HG03196 (cell line): ENCODE measurements at regions not wholly inside any gene's neighbourhood (a gene's known extent, or its start where the extent isn't known, plus 50 kb on each side); places are given as distances from the start of the nearest gene placed in this dataset.

ENCODE experiments used
- ATAC-seq: cut with Tn5 transposase; IDR thresholded peaks from one replicate; pipeline ENCODE4 v1.9.1; 2021; ENCODE audit not compliant: unreplicated experiment

DNA sequence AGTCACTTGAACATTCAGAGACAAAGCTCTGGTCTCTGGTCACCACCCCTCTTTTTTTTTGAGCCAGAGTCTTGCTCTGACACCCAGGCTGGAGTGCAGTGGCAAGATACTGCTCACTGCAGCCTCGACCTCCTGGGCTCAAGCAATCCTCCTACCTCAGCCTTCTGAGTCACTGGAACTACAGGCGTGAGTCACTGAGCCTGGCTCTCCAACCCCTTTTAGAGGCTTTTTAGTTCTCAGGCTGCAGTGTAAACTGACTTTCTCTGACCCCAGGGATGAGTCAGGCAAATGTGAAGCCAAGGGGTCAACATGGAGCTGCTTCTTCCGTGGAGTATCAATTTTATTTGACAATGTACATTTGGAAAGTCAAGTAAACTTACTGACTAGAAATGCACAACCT lies 229.2 kb downstream of the PTTG2 start:
- ATAC-seq: no peak

GRCh38 chr4:38190717-38191178 lies 230.6 kb downstream of the PTTG2 start:
- no peak for ATAC-seq

DNA sequence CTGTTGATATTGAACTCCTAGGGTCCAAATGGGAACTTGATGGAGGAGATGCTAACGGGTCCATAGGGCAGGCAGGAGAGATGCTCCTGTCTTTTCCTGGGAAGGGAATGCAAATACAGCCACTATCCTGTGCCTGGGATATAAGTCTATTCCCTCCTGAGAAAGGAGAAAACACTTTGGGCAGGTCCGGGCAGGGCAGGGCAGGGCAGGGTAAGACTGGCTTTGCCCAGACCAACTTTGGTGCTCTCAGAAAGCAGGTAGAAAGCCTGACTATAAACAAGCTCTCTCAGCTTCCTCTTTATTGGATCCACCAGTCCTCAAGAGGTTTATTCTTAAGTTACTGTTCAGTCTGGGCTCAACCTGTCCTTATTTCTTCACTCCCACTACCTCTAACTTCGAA lies 232.3 kb downstream of the PTTG2 start:
- ATAC-seq: no peak

DNA sequence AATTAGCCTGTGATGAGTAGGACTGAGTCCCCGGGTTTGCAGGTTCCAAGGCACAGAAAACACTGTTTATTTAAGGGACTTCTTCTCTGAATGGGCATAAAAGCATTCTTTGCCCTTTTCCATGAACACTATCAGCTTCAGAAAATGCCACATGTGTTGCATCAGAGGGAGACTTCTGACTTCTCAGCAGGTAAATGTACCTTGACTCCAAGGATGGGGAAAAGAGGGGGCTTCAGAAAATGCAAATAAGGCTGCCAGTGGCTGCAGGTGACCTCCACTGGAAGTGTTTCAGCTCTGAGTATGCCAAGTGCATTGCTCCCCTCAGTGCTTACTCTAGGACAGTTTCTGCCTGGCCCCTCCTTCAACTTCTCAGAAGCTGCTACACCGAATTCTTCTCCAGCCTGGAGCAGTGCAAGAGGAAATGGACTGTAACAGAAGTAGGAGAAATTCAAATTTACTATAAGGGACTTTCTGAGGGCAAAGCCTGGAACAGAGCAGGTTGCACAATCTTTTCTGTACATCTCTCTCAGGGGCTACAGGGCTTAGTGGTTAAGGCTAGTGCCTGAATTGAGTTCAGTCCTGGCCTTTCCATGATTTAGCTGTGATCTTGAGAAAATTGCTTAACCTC lies 233.2 kb downstream of the PTTG2 start:
- no peak for ATAC-seq

DNA sequence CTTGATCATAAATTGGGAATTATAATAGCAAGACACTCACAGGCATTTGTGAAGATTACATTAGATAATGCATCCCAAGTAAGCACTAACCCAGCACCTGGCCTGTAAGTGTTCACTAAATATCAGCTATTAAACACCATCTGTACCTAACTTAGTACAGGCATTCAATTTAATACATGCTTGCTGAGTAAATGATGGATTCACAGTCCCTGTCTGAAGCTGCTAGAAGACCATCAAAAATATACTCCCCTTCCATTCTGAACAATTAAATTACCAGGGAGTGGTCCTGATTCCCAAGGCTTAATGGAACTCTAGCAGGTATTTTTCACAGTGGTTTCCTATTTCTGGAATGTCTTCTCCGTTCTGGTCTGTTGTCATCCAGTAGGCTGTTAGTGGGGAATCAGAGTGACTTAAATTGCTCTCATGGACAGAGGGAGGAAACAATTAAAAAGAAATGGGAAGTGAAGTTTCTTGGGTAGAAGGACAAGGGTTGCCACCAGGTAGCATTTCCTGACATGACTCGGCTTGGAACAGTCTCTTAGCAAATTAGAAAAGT lies 233.9 kb downstream of the PTTG2 start:
- no peak for ATAC-seq

GRCh38 chr4:38195486-38195885 lies 235.3 kb downstream of the PTTG2 start:
- no peak for ATAC-seq

DNA sequence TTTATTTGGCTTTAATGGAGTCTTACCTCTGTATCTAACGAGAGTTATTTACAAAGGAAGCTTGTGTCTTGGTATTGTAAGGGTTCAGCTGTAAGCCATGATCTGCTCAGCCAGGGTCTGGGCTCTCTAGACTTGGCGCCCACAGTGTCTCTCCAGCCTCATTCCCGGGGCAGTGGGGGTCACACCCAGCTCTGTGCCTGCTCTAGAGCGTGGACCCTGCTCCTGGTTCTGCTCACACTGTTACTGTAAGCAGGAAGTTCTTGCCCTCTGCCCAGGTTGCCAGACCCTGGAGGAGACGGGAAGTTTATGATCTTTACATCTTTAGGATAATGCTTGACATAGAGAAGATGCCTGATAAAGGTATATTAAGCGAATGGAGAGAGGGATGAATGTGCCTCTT lies 235.7 kb downstream of the PTTG2 start:
- ATAC-seq: no peak

DNA sequence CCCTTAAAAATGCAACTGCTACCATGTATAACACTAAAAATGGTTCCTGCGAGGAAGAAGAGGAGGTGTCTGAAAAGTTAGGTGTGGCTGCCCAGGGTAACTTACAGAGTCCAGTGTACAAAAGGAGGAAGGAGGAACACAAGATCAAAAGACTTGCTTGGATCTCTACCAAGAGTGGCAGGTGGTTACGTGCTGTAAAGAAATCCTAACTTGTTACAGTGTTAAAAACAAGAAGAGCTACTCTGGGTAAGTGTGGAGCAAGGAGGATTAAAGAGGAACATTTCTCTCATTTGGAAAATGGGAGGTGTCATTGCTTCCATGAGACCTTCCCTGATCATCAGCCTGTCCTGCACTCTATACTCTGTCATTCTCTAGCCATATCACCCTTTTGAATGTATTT lies 242.0 kb downstream of the PTTG2 start:
- ATAC-seq: no peak

- no peak for ATAC-seq
Observed at GRCh38 chr4:38203609-38204008, 243.4 kb downstream of the PTTG2 start.

DNA sequence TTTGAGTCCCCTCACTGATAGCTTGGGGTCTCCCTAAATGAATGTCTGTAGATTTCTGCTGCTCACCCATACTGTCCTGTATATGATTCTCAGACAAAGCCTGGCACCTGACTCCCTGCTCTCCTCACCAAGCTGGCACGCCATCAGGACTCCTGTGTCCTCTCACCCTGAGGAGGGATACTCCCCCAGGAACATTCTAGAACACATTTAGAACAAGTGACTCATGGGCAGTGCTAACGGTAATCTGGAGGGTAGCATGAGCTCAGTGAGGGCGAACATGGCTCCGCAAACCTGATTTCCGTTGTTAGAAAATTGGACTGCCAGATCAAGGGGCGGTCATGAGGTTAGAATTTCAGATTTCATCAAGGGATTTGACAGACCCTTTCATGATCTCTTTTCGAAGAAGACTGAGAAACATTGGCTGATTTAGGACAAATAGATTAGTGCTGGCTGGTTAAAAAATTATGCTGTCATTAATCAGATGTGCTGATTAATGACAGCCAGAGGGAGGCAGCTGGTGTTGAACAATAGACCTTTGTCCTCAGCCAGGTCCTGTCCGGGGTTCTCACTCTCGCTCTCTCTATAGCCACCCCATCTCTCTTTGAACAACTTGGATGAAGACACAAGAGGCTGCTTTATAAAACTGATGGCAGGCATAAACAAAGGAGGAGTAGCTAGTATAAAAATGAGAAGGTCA lies 244.3 kb downstream of the PTTG2 start:
- ATAC-seq: no peak

DNA sequence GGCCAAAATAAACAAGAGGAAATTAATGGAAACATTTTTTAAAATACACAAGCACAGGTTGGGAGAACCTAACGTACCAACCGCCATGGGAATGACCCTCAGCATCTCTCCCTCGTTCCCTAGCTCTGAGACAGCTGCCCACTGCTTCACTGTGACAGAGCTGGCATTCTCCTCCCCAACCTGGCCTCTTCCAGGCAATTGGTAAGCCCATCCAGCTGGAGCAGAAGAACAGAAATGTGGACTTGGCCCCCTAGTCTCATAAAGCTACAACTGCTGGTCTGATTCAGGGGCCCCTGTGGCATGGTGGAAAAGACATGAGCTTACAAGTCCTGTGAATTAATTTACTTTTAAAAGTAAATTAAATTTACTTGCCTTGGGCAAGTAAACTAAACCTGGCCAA lies 245.1 kb downstream of the PTTG2 start:
- ATAC-seq: no peak

DNA sequence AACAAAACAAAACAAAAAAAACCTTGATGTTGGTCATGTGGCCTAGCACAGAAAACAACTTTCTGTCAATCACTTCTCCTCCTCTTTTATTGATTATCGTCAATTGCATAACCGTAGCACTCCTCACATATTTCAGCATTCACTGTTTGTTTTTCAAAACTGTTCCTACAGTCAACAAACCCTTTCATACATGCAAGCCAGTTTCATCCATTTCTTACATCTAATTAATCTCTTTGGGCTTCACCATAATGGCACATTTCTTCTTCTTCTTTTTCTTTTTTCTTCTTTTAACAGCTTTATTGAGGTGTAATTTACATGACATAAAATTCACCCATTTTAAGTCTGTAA lies 246.9 kb downstream of the PTTG2 start:
- no peak for ATAC-seq

DNA sequence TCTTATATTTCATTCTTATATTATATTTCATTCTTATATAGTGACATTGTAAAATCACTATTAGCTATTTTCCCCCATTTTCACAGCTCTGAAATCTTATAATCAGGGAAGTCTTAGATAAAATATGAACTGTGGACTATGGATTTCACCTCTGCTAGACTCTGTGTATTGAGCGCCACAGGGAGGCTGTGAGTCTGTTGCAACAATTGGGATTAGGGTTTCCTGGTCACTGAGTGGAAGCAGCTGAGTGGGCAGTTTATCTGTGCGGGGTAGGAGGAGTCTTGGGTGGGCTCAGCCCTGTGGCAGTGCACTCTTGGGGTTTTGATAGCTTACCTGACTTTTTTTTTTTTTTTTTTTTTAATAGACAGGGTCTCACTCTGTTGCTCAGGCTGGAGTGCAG lies 249.5 kb downstream of the PTTG2 start:
- ATAC-seq: no peak

- ATAC-seq: no peak
Observed at GRCh38 chr4:38210396-38211114, 250.4 kb downstream of the PTTG2 start.

GRCh38 chr4:38211885-38212284 lies 251.7 kb downstream of the PTTG2 start:
- no peak for ATAC-seq

DNA sequence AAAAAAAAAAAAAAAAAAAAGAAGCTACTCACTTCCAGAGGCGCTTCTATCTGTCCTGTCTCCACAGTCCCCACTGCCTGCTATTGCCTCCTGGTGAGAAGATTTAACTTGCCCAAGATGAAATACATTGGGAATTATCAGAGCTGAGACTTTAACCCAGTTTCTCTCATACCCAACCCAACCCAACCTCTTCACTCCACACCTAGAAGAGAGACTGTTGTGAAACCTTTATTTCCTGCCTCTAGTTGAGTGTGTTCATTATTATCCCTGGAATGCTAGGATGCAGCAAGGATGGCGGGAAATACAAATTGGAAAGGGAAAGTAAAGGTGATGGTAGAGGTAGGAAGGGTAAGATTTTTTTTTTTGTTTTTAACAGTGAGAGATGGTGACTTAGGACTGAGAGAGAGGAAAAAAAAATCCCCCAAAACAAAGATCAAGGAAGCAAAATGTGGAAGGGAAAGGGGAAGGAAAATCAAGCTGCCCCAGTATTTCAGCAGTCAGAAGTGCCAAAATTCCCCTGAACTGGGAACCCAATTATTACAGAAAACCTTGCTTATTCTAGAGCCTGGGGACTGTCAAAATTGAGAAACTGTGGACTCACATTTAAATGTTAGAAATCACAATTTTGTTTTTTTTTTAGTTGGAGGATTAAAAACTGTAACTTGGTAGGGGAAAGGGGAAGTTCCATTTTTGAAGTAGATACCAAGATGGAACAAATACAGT lies 253.0 kb downstream of the PTTG2 start:
- no peak for ATAC-seq

DNA sequence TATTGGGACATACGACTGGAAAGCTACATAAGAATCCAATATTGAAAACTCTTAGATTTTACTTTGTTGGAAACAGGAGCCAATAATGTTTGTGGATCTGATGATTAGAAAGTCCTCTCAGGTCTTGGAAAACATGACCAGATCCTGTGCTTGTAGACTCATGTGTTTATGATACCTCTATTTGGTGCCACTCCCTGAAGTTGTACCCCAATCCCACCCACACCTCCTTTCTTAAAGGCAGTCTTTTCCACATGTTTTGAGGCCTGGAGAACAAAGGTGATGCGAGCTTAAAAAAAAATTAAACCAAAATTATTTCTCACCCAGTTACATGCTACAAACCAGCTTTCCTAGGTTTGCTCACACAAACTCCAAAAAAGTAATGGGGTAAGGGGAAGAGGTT lies 262.7 kb downstream of the PTTG2 start:
- no peak for ATAC-seq

DNA sequence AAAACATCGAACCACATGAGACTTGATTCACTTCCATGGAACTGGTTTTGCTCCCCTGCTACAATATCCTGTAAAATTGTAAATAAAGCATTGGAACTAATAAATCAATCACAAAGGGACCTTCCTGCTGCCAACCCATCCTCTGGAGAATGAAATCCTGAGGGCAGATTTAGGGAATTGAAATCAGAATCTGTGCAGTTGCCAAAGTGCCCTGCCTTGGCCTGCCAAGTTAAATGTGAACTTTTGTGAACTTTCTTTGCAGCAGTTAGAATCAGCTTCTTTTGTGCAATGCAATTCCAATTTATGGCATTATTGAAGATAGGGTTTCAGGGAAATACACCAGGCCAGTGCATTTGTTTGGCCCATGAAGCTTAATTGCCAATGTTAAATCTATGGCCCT lies 263.1 kb downstream of the PTTG2 start:
- ATAC-seq: no peak

DNA sequence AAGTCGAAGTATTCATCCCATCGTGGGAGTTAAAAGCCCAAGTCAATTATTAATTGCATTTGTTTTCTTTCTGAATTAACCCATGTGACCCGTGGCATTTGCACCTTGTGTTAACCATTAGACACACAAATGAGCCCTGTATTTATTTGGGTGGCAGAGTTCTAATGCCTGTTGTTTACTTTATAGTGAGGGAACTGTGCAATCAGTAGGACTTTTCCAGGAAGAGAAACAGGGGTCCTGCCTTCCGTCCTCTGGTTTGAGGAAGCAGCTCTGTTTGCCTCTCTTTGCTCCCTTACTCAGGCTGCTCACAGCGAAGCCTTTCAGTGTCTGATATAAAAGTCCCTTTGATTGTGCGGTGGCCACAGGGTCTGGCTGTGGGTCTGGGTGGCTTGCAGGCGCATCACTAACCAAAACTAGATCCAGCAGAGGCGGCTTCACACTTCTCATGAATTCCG lies 263.6 kb downstream of the PTTG2 start:
- ATAC-seq: no peak

GRCh38 chr4:38224850-38225249 lies 264.7 kb downstream of the PTTG2 start:
- ATAC-seq: no peak

DNA sequence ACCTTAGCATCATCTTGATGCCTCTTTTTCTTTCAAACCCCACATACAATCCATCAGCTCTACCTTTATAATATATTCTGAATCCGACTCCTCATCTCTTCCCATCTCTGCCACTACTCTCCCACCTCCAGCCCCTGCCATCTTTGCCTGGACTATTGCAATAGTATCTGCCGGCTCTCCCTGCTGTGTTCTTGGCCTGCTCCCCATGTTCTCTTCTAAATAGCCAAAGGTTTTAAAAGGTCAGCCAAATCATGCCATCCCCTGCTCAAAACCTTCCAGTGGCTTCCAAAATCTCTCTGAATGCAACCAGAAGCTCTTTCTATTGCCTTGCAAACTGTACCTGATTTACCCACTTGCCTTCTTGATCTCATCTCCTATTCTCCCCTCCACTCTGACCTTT lies 266.0 kb downstream of the PTTG2 start:
- no peak for ATAC-seq
